Occipital lobe (tissue), 1 donor: ENCODE measurements at regions not wholly inside any gene's neighbourhood (a gene's known extent, or its start where the extent isn't known, plus 50 kb on each side); places are given as distances from the start of the nearest gene placed in this dataset.

Experiments used
- DNase-seq: peaks from one replicate; lab custom pipeline; 2025; lab: John Stamatoyannopoulos, UW

DNA sequence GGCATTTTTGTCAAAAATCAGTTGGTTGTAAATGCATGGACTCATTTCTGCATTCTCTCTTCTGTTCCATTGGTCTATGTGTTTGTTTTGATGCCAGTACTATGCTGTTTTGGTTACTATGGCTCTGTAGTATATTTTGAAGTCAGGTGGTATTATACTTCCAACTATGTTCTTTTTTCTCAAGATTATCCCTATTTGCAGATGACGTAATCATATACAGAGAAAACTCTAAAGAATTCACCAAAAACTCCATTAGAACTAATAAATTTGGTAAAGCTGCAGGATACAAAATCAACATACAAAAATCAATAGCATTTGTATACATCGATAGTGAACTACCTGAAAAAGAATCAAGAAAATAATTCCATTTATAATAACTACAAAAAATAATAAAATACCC lies 253.1 kb upstream of the NEGR1 start:
- DNase-seq, result no peak

DNA sequence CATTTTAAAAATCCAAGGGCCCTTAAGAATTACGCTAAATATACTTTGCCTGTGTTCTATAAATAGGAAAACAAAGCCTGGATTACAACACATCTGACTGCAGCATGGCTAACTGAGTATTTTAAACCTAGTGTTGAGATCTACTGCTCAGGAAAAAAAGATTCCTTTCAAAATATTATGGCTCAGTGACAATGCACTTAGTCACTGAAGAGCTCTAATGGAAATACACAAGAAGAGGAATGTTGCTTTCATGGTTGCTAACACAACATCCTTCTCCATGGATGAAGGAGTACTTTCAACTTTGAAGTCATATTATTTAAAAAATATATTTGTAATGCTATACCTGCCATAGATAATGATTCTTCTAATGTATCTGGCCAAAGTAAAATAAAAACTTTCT lies 248.3 kb upstream of the NEGR1 start:
- no peak for DNase-seq

DNA sequence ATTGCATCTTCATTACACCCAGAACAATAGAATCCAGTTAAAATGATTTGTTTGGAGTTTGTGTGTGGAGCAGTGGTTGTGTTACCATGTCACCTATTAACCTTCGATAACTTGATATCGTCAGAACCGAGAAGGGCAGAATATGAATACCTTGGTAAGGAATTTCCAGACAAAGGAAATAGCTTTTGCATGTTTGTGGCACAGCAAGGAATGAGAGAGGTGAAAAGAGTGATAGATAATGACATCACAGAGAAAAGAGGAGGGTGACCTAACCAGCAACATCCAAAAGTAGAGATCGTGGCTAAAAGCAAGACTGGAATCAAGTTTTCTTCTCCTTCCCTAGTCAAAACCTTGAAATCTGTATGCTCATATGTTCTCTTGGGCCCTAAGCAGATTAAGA lies 244.6 kb upstream of the NEGR1 start:
- DNase-seq, result no peak

DNA sequence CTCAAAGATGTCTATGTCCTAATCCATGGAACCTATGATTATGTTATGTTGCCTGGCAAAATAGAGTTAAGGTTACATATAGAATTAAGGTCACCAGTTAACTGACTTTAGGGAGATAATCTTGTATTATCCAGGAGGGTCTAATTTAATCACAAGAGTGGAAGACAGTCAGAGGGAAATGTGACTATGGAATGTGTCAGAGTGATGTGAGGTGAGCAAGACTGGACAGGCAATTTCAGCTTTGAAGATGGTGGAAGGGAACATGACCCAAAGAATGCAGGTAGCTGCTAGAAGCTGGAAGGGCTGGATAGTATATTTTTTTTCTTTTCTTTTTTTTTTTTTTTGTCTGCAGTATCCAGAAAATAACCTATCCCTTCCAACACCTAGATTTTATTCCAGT lies 241.7 kb upstream of the NEGR1 start:
- DNase-seq, result no peak

DNA sequence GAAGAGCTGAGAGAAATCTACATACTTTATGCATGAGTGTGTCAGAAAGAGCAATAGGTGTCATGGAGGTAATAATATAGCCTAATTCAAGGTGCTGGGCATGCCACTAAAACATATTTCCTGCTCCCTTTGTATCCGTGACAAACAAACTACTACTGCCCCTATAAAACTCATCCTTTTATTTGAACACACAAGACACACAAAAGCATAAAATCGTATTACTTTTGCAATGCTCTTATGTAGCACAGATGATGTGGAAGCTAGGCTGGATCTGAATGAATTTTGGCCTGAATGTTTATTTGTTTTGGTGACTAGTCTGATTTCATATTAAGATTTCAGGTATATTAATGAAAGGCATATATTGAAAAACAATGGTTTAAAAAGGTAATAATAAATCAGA lies 239.3 kb upstream of the NEGR1 start:
- DNase-seq, result no peak

DNA sequence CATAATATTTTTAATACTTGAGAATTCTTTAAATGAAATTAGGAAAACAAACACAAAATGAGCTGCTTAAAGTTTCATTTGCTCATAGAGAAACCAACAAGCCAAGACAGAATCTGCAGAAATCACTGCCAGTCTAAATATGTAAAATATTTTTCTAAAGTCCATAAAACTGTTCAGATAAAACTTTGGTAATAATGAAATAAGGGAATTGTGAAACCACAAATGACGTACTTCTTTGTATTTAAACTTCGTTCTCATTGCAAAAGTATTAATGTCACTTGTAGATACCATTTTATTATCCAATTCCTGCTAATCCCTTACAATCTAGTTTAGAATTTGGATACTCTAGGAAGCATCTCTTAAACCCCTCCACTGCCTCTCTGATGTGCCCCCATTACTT lies 234.5 kb upstream of the NEGR1 start:
- DNase-seq, result no peak

DNA sequence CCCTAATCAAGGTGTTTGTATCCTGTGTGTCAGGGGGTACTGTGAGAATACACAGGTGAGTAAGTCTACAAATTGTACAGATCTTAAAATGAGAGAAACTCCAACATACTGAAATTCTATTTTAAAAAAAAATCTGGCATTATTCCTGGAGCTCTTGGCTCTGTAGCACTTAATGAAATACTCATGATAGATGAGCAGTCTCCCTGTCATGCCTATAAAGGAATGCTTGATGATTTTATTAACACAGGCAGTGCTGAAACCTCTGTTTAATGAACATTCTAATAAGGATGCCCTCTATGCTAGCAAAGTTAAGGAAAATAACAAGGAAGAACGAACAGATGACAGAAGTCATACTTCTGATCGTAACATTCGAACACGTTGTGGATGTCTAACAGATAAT lies 233.9 kb upstream of the NEGR1 start:
- DNase-seq, result no peak

DNA sequence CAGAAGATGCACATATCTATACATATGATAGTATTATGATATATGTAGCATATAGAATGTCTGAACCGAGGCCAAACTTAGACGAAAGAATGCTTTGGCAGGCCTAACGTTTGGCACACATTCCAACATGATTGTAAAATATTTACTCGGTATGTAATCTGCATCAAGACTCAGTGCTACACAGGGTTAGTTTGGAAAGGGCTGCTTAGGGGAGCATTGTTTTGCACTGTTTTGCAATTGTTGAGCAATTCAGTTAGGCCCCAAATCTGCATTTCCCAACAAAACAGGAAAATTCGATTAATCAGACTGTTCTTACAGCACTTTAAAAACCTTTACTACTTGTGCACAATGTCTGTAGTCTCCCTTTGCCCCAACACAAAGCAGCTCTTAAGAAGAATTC lies 216.0 kb upstream of the NEGR1 start:
- no peak for DNase-seq

DNA sequence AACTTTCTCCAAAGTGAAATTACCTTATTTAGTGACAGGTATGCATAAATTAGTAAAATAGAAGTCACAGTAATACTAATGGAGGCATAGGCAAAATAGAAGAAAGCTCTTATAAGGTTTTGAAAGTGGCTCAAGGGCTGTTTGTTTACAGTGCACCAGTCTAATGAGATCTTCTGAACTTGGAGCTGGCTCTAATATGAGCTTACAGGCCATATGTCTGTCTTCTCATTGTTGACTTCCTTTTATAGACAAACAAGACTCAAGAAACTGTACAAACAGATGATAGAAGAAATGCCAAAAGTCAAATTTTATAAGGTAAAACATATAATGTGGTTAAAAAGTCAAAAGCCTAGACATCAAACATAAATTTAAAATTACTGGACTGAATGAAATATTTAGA lies 207.5 kb upstream of the NEGR1 start:
- no peak for DNase-seq

DNA sequence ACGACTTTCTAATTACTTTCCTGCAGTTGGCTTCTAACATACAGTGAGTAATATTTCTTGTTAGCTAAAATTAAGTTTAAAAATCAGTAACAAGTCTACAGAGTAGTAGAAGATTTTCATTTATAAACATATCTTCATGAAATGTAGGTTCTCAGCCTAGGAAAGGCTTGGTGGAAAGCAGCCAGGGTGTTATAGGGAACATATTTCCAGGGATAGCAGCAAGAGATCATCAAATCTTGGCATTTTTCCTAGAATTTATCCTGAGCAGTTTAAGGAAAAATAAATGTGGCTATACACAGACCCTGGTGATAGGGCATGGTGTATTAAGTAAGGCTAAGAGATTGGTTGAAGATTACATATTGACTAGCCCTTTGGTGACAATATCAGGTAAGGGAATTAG lies 203.5 kb upstream of the NEGR1 start:
- DNase-seq, result no peak

DNA sequence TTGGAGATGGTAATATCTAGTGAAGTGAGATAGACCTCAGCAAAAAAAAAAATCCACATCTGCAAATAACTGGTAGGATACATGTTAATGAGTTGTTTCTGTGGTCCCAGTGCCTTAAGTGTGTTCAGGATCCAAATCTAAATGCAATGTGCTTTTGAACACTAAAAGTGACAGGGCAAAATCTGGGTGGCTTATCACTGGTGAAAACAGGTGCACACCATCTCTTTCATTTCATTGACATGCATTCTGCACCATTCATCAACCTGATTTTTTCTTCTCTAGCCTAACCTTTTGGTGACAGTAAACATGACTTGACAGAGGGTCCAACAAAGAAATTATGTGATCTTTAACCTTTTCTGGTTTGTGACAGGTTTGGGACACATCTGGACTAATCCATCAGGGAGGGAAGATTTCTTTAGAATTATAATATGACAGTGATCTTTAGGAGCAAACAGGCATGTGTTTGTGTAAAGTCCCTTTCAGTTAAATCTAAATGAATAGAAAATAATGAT lies 201.6 kb upstream of the NEGR1 start:
- no peak for DNase-seq

DNA sequence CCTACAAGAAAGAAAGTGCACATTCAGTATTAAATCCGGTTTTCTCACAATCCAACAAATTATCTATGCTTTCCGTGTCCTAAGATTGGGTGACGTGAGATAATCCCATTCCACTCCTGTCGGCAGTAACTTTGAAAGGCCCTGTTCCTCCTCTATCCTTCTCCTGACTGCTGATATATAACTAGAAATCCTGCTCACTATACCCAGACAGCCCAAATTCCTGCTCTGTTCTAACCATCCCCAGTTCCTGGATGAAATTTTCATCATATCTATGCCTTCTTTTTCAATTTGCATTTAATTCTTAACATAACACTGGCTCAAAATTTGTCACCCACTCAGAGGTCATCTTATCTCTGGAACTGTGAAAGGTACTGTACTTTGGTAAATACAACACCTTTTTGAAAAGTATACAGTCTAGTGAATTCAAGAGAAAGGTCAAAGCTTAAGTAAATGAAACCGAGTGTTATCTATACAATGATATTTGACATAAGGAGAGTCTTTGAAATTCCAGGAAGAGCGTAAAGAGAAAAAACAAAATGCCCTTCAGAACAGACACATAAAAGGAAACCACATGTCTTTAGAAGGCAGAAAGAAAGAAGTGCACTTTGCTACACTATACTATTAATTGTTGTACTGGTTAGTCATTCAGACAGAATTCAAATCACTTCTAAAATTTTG lies 200.5 kb upstream of the NEGR1 start:
- no peak for DNase-seq

DNA sequence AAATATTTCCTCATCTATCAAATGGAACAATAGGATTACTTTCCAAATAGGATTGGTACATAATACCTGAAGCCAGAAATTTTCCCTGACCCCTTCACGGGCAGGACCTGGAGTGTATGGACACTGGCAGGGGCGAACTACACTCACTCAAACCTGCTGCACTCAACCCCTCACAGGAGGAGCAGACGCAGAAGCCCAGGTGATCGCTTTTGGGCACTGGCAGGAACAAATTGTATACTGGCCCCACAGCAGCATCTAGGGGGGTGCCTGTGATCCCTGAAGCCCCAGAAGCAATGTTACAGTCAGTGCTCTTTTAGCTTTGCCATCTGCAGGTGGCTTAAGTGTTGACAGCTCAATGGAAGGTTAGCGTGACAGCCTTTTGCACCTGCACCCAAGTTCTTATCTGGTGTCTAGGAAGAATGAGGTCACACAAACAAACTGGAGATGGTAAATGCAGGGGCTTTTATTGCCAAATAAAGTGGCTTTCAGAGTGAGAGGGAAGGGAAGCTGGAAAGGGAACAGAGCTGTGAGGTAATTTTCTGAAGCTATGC lies 199.2 kb upstream of the NEGR1 start:
- no peak for DNase-seq

DNA sequence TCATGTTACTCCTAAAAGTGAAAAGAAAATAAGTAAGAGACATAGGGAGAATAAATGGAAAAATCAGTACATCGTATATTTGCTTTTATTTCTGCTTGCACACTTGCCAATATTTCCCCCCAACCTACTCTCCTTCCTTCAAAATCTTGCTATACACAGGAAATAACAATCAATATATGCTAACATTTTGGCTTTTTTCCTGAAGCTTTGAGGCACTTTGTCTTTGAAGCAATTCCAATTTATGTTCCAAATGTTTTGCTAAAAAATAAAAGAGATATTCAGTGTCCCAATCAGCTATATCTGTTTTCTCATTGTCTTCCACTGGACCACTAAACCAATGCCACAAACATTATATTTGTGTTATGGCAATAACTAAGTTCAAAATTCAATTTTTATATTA lies 184.0 kb upstream of the NEGR1 start:
- no peak for DNase-seq

DNA sequence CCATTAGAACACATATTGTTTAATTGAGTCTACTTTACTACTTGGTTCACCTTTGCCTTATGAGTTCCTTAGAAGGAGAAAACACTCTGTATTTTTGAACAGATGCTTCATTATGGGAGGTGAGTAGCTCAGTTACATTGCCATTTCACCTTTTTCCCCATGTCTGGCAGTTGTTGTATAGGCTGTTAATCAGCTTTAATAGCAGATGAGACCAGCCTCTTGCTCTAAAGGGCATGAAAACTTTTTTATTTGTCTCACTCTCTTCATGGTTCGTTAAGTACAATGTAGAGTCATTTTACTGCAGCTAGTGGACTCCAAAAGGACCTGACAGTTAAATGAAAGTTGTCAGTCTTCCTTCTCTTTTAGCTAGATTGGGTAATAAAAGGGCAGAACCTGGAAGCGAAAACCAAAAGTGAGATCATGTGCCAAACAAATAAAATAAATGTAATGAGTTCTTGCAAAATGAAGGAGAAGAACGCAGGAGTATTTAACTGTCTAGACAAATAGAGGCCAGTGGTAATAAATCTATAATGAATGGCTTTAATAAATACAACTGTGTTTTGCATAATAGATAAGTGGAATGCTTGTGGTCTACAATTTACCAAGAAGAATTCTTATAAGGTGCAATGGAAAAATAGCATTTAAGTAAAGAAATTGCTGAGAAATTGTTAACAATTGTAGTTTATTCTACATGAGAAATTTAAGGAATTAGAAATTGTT lies 180.0 kb upstream of the NEGR1 start:
- no peak for DNase-seq

DNA sequence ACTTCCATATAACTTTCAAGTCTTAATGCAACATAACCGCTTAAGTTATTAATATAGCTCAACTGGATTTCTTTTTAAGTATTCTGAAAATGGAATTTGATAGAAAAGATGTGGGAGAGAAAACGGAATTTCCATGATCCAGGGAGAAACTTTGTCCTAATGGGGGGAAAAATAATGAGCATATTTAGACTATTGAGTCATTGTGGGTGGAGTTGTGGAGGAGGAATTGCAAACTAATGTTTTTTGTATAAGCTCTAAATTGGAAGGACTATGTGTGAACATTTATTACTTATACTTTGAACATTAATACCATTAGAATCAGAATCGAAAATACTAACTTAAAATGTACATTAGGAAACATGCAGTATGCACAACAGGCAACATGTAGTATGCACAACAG lies 159.9 kb upstream of the NEGR1 start:
- no peak for DNase-seq

DNA sequence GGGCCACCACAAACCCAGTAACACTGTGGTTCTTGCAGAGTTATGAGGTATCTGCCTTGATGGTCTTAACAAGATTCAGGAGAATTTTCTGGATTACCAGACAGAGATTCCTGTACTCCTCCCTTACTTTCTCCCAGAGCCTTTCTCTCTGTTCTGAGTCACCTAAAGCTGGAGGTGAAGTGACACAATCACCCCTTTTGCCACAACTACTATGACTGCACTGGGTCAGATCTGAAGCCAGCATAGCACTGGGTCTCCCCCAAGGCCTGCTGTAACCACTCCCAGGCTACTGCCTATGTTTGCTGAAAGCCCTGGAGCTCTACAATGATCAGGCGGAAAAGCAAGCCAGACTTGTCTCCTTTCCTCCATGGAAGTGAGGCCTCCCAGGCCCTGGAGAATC lies 156.7 kb upstream of the NEGR1 start:
- DNase-seq, result no peak

DNA sequence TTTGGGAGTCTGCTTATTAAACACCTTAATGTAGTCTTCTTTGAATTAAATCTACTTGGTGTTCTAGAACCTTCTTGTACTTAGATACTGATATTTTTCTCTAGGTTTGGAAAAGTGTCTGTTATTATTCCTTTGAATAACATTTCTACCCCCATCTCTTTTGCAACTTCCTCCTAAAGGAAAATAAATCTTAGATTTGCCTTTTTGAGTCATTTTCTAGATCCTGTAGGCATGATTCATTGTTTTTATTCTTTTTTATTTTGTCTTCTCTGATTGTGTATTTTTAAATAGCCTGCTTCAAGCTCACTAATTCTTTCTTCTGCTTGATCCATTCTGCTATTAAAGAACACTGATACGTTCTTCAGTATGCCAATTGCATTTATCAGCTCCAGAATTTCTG lies 155.9 kb upstream of the NEGR1 start:
- no peak for DNase-seq

DNA sequence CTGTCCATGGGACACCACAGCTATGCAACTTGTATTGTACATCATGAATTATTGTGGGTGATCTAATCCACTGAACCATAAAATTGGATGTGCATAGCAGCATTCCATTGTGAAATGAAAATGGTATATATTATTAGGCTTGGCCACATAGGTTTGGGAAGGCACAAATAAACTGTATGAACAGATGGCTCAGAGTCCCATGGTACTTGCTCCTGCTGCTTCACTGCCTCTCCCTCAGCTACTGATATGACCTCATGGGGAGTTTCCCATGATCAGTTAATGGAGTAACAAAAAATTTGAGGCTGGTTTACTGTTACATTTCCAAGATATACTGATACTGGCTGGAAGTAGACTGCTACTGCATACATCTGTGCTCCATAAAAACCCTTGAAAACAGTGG lies 152.7 kb upstream of the NEGR1 start:
- no peak for DNase-seq

DNA sequence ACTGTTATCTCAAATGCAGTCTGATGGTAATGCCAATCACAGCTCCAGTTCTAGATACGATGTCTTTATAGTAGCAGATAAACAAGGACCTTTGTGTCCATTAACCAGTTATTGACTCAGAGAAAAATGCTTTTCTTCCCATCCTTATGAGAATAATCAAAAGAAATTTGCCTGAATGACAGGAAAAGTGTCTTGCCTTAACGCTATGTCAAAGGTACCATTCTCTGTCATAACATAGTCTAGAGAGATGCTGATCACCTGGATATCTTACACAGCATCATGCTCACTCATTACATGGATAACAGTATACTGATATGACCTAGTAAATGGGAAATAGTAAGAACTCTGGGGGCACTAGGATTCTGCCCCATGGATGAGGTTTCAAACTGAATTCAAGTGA lies 151.7 kb upstream of the NEGR1 start:
- DNase-seq, result no peak

DNA sequence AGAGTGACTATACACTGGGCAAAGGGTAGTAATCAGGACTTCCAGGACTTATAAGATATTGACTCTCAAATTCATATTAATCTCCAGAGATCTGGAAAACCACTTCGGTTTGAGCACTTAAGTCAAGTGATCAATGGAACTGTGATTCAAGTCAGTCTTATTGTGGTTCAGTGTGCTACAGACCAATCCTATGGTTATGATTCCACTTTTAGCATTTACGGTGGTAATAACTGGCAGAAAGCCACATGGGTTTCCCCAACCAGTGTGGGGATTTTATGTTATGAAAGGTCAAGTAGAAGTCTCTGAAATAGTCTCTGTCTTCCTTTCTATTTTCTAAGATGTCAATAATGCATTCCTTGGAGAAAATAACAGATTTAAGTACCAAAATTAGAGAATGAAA lies 151.3 kb upstream of the NEGR1 start:
- no peak for DNase-seq

DNA sequence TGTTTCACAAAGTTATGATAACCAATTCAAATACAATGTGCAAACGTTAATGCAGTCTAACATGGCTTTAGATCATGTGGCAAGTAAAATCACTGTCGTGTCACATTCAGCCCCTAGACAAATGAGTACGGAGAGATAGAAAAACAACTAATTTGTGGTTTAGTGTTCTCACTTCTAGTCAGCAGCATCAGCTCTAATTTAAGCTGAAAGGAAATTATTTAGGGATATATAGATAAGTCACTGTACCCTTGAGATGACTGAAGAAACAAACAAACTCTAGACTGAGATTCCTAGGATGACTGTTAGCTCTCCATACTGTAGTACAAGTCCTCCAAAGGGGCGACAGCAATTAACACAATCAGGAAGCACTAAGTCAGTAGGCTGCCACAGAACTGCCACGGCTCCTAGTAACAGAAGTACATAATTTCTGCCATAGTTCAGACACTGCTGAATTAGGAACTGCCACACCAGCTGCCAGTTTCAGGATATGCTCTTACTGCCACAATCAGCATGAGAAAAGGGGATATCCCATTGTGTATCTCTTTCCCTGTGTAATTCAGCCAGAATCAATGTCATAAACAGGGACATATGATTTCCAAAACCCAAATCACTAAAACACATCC lies 150.4 kb upstream of the NEGR1 start:
- DNase-seq, result no peak

DNA sequence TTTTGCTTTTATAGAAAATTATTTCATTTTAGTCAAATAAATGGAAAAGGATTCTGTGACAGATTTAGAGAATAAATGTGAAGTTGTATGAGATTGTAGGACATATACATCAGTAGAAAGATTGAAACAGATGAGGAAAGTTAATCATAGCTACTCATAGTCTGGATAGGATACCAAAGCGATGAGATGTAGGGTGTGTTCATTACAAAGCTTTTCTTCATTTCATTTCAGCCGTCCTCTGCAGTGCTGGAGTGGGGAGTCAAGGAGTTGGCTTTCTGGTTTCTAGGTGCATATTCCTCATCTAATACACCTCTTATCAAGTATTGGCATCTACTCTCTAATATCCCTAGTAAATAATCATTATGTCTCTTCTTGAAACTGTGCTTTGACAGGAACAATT lies 149.5 kb upstream of the NEGR1 start:
- no peak for DNase-seq
